Large intestine (tissue), 3 donors: ENCODE measurements at regions not wholly inside any gene's neighbourhood (a gene's known extent, or its start where the extent isn't known, plus 50 kb on each side); places are given as distances from the start of the nearest gene placed in this dataset.

Source experiments
- DNase-seq, 2 donors: peaks; one replicate each; pipeline versions ENCODE4 v3.0.0 to v3.0.0-alpha.2; 2013
- H3K27ac ChIP-seq: one replicate; pipeline ENCODE4 v1.5.1; 2013; ENCODE audit warnings: low read length
- H3K27me3 ChIP-seq: 2 replicates; pipeline ENCODE4 v1.6.1; 2013; ENCODE audit warnings: low read length; ENCODE audit not compliant: control insufficient read depth, insufficient read depth
- H3K36me3 ChIP-seq: 2 replicates; pipeline ENCODE4 v1.6.1; 2013; ENCODE audit warnings: low read length; ENCODE audit not compliant: control insufficient read depth, insufficient read depth
- H3K4me1 ChIP-seq: one replicate; pipeline ENCODE4 v1.6.1; 2013; ENCODE audit warnings: low read length; ENCODE audit not compliant: control insufficient read depth, insufficient read depth
- H3K4me3 ChIP-seq: one replicate; pipeline ENCODE4 v1.5.1; 2013; ENCODE audit warnings: low read length
- H3K9me3 ChIP-seq: one replicate; pipeline ENCODE4 v1.6.1; 2013; ENCODE audit warnings: mild to moderate bottlenecking, low read depth, low read length, moderate library complexity; ENCODE audit not compliant: control insufficient read depth
- WGBS: methylation state at CpG from one replicate; pipeline ENCODE4 v1.1.5; 2013; ENCODE audit warnings: low lambda C conversion rate; ENCODE audit not compliant: insufficient coverage; 5-methylcytosine and 5-hydroxymethylcytosine counted together

- H3K4me3 ChIP-seq = no peak overlapping the region
- no peak overlapping the region for H3K27ac ChIP-seq
- no CpG with 5 or more reads among the region's 5 CpGs for WGBS
These were observed 427.6 kb downstream of the SUCLG1 start for GRCh38 chr2:84031312-84032050.

GRCh38 chr2:84029903-84030575 lies 429.0 kb downstream of the SUCLG1 start:
- H3K36me3 ChIP-seq = no peaks in the 10 kb centered on the region
- H3K27ac ChIP-seq = no peak overlapping the region
- DNase-seq = no peak
- no peak overlapping the region for H3K4me3 ChIP-seq
- 60% methylated on average over 1 of the region's 4 CpGs for WGBS
- H3K9me3 ChIP-seq = no peaks in the 10 kb centered on the region
- H3K4me1 ChIP-seq = no peaks in the 10 kb centered on the region
- H3K27me3 ChIP-seq = no peaks in the 10 kb centered on the region

More at GRCh38 chr2:84031312-84032050, 427.6 kb downstream of the SUCLG1 start:
- no peak for DNase-seq
- no peaks in the 10 kb centered on the region for H3K9me3 ChIP-seq
- no peaks in the 10 kb centered on the region for H3K4me1 ChIP-seq
- no peaks in the 10 kb centered on the region for H3K27me3 ChIP-seq
- H3K36me3 ChIP-seq = no peaks in the 10 kb centered on the region

GRCh38 chr2:84026818-84027217 lies 432.3 kb downstream of the SUCLG1 start:
- Histone ChIP-seq H3K4me1 (no peaks in the 10 kb centered on the region), H3K27me3 (no peaks in the 10 kb centered on the region), H3K27ac (no peak overlapping the region), H3K9me3 (no peaks in the 10 kb centered on the region), H3K4me3 (no peak overlapping the region), H3K36me3 (no peaks in the 10 kb centered on the region)
- DNase-seq = no peak
- 93% methylated on average over 2 of the region's 3 CpGs for WGBS

- WGBS = 8% methylated on average over 2 of the region's 5 CpGs
- no peaks in the 10 kb centered on the region for H3K36me3 ChIP-seq
- H3K4me3 ChIP-seq = no peak overlapping the region
- H3K27me3 ChIP-seq = no peaks in the 10 kb centered on the region
- H3K4me1 ChIP-seq = no peaks in the 10 kb centered on the region
- H3K27ac ChIP-seq = no peak overlapping the region
- peak; percentile 32 to 36 for DNase-seq
- no peaks in the 10 kb centered on the region for H3K9me3 ChIP-seq
These were observed 436.2 kb downstream of the SUCLG1 start for GRCh38 chr2:84022810-84023431.

GRCh38 chr2:84017010-84017409 lies 442.1 kb downstream of the SUCLG1 start:
- no peak overlapping the region for H3K27ac ChIP-seq
- H3K27me3 ChIP-seq = no peaks in the 10 kb centered on the region
- no peak for DNase-seq
- no peaks in the 10 kb centered on the region for H3K36me3 ChIP-seq
- H3K9me3 ChIP-seq = no peaks in the 10 kb centered on the region
- no peak overlapping the region for H3K4me3 ChIP-seq
- no peaks in the 10 kb centered on the region for H3K4me1 ChIP-seq

GRCh38 chr2:84016183-84016582 lies 442.9 kb downstream of the SUCLG1 start:
- Histone ChIP-seq H3K4me1 (no peaks in the 10 kb centered on the region), H3K27ac (no peak overlapping the region), H3K4me3 (no peak overlapping the region), H3K9me3 (no peaks in the 10 kb centered on the region), H3K36me3 (no peaks in the 10 kb centered on the region), H3K27me3 (no peaks in the 10 kb centered on the region)
- DNase-seq = no peak
- no CpG with 5 or more reads among the region's 5 CpGs for WGBS

GRCh38 chr2:83997889-83998288 lies 461.2 kb downstream of the SUCLG1 start:
- H3K27ac ChIP-seq = no peak overlapping the region
- DNase-seq = no peak
- WGBS = 83% methylated on average over 1 of the region's 2 CpGs

GRCh38 chr2:83994633-83995179 lies 464.4 kb downstream of the SUCLG1 start:
- no peaks in the 10 kb centered on the region for H3K27me3 ChIP-seq
- H3K36me3 ChIP-seq = no peaks in the 10 kb centered on the region
- H3K27ac ChIP-seq = no peak overlapping the region
- 83% methylated on average over 1 of the region's 2 CpGs for WGBS
- no peak overlapping the region for H3K4me3 ChIP-seq
- no peaks in the 10 kb centered on the region for H3K4me1 ChIP-seq
- no peak for DNase-seq
- H3K9me3 ChIP-seq = no peaks in the 10 kb centered on the region

More at GRCh38 chr2:83997889-83998288, 461.2 kb downstream of the SUCLG1 start:
- Histone ChIP-seq H3K4me3 (no peak overlapping the region), H3K4me1 (no peaks in the 10 kb centered on the region), H3K27me3 (no peaks in the 10 kb centered on the region), H3K36me3 (no peaks in the 10 kb centered on the region), H3K9me3 (no peaks in the 10 kb centered on the region)

GRCh38 chr2:83993873-83994632 lies 465.0 kb downstream of the SUCLG1 start:
- no peaks in the 10 kb centered on the region for H3K4me1 ChIP-seq
- no peaks in the 10 kb centered on the region for H3K36me3 ChIP-seq
- H3K27ac ChIP-seq = no peak overlapping the region
- H3K27me3 ChIP-seq = no peaks in the 10 kb centered on the region
- 78% methylated on average over 1 of the region's 1 CpG for WGBS
- H3K4me3 ChIP-seq = no peak overlapping the region
- no peak for DNase-seq
- H3K9me3 ChIP-seq = no peaks in the 10 kb centered on the region

- Histone ChIP-seq H3K9me3 (peaks cover 3% of the 10 kb centered on the region), H3K27ac (no peak overlapping the region), H3K36me3 (no peaks in the 10 kb centered on the region), H3K4me1 (no peaks in the 10 kb centered on the region), H3K27me3 (no peaks in the 10 kb centered on the region), H3K4me3 (no peak overlapping the region)
- no CpG with 5 or more reads among the region's 3 CpGs for WGBS
- no peak for DNase-seq
These were observed 467.1 kb downstream of the SUCLG1 start for GRCh38 chr2:83991992-83992391.
